Activated CD8-positive, alpha-beta T cell treated with anti-CD3 and anti-CD28 coated beads for 36 hours (primary cell): ENCODE measurements at regions not wholly inside any gene's neighbourhood (a gene's known extent, or its start where the extent isn't known, plus 50 kb on each side); places are given as distances from the start of the nearest gene placed in this dataset.

Experiments used
- ATAC-seq: fragments of 200-7000 bp; cut with Tn5 transposase; one replicate; pipeline ENCODE4 v1.10.0; 2021; ENCODE audit warnings: mild to moderate bottlenecking, moderate library complexity
- CTCF ChIA-PET: fragments of 350-600 bp; sonication (Branson Sonifier 250); formaldehyde crosslinking; loops from one replicate; lab custom pipeline; 2021; ENCODE audit warnings: antibody characterized with exemption; lab: Charles Lee
- POLR2A ChIA-PET: fragments of 350-600 bp; sonication (Branson Sonifier 250); formaldehyde crosslinking; loops from one replicate; lab custom pipeline; 2021; ENCODE audit warnings: antibody characterized with exemption; lab: Charles Lee
- DNase-seq: peaks from one replicate; pipeline ENCODE4 v3.0.0-alpha.2; 2020
- H3K27ac Mint-ChIP-seq: one replicate; pipeline ENCODE4 v1.8.0; 2021; ENCODE audit warnings: mild to moderate bottlenecking, mixed read lengths
- H3K27me3 Mint-ChIP-seq: one replicate; pipeline ENCODE4 v1.8.0; 2021; ENCODE audit warnings: mixed read lengths
- H3K36me3 Mint-ChIP-seq: one replicate; pipeline ENCODE4 v1.8.0; 2021; ENCODE audit warnings: low read depth, mixed read lengths
- H3K4me1 Mint-ChIP-seq: one replicate; pipeline ENCODE4 v1.8.0; 2021; ENCODE audit warnings: low read depth, mixed read lengths
- H3K4me3 Mint-ChIP-seq: one replicate; pipeline ENCODE4 v1.8.0; 2021; ENCODE audit warnings: mild to moderate bottlenecking, moderate library complexity, mixed read lengths
- H3K9me3 Mint-ChIP-seq: one replicate; pipeline ENCODE4 v1.8.0; 2021; ENCODE audit warnings: mixed read lengths
- intact Hi-C: fragments of 100-400 bp; cut with micrococcal nuclease; formaldehyde crosslinking; loops from one replicate; pipeline ENCODE4 v1.10.0; 2022
- TF ChIP-seq, protein P1 (sequence below): fragments of 200-600 bp; IDR thresholded peaks from one replicate; pipeline ENCODE4 v1.8.0; 2022; ENCODE audit warnings: antibody characterized with exemption, mild to moderate bottlenecking

DNA sequence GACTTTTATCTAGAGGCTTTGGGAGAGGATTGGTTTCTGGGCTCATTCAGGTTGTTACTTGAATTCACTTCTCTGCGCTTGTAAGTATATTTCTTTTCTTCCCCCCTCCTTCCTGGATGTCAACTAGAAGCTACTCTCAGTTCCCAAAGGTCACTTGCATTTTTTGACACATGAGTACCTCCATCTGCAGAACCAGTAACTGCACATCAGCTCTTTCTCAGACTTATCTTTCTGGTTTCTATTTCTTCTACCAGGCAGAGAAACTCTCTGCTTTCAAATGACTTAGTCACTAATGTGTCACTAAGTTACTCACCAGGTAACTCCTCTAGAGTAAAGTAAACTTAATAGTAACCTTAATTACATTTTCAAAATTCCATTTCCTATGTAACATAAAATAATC is 773.0 kb upstream of the LUZP2 start:
- no peaks in the 10 kb centered on the region for H3K36me3 Mint-ChIP-seq
- H3K9me3 Mint-ChIP-seq, result no peaks in the 10 kb centered on the region
- no peaks in the 10 kb centered on the region for H3K4me1 Mint-ChIP-seq
- CTCF ChIA-PET, result no interaction called here
- DNase-seq (no peak), ATAC-seq (no peak)
- no peak overlapping the region for H3K4me3 Mint-ChIP-seq
- H3K27me3 Mint-ChIP-seq, result no peaks in the 10 kb centered on the region
- POLR2A ChIA-PET, result no interaction called here
- TF ChIP-seq, protein P1, sequence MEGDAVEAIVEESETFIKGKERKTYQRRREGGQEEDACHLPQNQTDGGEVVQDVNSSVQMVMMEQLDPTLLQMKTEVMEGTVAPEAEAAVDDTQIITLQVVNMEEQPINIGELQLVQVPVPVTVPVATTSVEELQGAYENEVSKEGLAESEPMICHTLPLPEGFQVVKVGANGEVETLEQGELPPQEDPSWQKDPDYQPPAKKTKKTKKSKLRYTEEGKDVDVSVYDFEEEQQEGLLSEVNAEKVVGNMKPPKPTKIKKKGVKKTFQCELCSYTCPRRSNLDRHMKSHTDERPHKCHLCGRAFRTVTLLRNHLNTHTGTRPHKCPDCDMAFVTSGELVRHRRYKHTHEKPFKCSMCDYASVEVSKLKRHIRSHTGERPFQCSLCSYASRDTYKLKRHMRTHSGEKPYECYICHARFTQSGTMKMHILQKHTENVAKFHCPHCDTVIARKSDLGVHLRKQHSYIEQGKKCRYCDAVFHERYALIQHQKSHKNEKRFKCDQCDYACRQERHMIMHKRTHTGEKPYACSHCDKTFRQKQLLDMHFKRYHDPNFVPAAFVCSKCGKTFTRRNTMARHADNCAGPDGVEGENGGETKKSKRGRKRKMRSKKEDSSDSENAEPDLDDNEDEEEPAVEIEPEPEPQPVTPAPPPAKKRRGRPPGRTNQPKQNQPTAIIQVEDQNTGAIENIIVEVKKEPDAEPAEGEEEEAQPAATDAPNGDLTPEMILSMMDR, result no peak
- intact Hi-C loops, result no loop called here
- no peak overlapping the region for H3K27ac Mint-ChIP-seq

DNA sequence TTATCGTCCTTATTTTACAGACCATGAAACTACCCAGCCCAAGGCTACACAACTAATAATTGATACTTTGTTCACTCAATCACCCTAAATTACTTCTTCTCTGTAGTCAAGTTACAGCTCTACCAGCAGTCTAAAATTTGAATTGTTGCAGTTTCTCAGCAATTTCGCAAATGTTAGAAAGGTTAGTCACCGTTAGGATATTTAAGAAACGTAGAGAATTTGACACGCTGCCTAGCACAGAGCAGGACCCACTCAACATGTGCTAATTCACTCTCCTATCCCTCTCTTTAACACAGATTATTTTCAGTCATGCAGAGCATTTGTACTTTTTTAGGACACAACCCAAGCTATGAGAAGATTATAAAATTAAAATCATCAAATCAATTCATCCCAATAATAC is 771.1 kb upstream of the LUZP2 start:
- Mint-ChIP-seq H3K4me3 (no peak overlapping the region), H3K27ac (no peak overlapping the region), H3K36me3 (no peaks in the 10 kb centered on the region), H3K4me1 (no peaks in the 10 kb centered on the region), H3K27me3 (no peaks in the 10 kb centered on the region), H3K9me3 (no peaks in the 10 kb centered on the region)
- TF ChIP-seq, protein P1, result no peak
- intact Hi-C loops, result no loop called here
- CTCF ChIA-PET, result no interaction called here
- POLR2A ChIA-PET, result no interaction called here
- ATAC-seq, result no peak
- no peak for DNase-seq

DNA sequence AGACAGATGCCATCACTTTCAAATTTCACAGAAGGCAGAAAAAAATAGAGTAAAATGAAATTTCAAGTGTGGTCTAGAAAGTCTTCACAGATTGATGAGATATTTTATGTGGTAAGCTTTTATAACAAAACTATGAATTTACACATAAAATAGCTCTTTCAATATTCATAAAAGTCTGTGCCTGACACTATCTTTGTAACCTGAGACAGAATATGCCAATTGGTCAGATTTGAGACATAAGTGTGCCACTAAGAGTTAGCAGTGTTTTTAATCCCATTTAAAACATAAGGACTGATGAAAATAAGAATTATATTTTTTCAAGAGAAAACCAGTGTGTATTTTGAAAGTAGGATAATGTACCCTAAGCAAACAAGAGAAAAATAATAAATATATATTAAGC is 769.5 kb upstream of the LUZP2 start:
- no peaks in the 10 kb centered on the region for H3K9me3 Mint-ChIP-seq
- DNase-seq (no peak), ATAC-seq (no peak)
- TF ChIP-seq, protein P1, result no peak
- H3K4me3 Mint-ChIP-seq, result no peak overlapping the region
- no peaks in the 10 kb centered on the region for H3K27me3 Mint-ChIP-seq
- no peaks in the 10 kb centered on the region for H3K36me3 Mint-ChIP-seq
- ChIA-PET POLR2A (no interaction called here), CTCF (no interaction called here)
- no peaks in the 10 kb centered on the region for H3K4me1 Mint-ChIP-seq
- no peak overlapping the region for H3K27ac Mint-ChIP-seq
- intact Hi-C loops, result no loop called here

DNA sequence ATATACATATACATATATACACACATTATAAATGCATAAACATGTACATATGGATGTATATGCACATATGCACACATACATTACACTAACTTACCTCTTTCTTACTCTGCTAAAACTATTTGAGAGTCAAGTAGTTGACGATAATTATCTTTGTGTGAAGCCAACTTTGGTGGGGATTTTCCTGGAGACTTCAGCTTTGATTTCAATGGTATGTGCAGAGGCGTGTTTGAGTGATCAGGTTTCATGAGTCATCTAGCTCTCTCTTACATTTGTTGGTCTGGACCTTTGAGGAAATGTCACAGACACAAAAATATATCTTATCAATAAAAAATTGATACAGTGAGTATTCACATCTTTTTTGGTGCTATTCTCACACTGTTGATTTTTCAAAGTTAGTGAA is 769.1 kb upstream of the LUZP2 start:
- Mint-ChIP-seq H3K27ac (no peak overlapping the region), H3K9me3 (no peaks in the 10 kb centered on the region), H3K4me1 (no peaks in the 10 kb centered on the region), H3K36me3 (no peaks in the 10 kb centered on the region), H3K27me3 (no peaks in the 10 kb centered on the region), H3K4me3 (no peak overlapping the region)
- intact Hi-C loops, result no loop called here
- DNase-seq (no peak), ATAC-seq (no peak)
- POLR2A ChIA-PET, result no interaction called here
- TF ChIP-seq, protein P1, result no peak
- CTCF ChIA-PET, result no interaction called here

DNA sequence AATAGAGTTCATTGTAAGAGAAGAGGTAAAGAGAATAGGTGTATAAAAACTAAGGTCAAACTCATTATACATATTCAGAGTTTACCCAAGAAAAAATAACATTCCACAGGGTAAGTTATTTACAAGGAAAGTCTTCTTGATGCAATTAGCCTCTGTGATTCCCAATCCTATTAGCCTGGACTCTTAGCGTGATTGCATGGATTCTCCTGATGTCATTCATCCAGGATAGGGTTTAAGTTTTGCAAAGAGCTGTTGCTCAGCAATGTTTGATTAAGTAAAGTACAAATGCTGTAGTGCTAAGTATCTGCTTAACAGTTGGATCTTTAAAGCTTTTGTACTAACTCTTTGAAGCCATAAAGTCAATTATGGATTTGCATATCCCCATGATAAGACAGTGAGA is 767.8 kb upstream of the LUZP2 start:
- TF ChIP-seq, protein P1, result no peak

More for the DNA sequence above, 767.8 kb upstream of the LUZP2 start:
- Mint-ChIP-seq H3K27me3 (no peaks in the 10 kb centered on the region), H3K27ac (no peak overlapping the region), H3K4me3 (no peak overlapping the region), H3K36me3 (no peaks in the 10 kb centered on the region), H3K9me3 (peaks cover 2% of the 10 kb centered on the region), H3K4me1 (no peaks in the 10 kb centered on the region)
- ATAC-seq (no peak), DNase-seq (no peak)
- ChIA-PET POLR2A (no interaction called here), CTCF (no interaction called here)
- intact Hi-C loops, result no loop called here
